Stimulated activated CD4-positive, alpha-beta T cell treated with anti-CD3 and anti-CD28 coated beads, Interleukin-12 subunit alpha, Interleukin-12 subunit beta, amount 100 ng/mL, for 24 hours (primary cell): ENCODE measurements at regions not wholly inside any gene's neighbourhood (a gene's known extent, or its start where the extent isn't known, plus 50 kb on each side); places are given as distances from the start of the nearest gene placed in this dataset.
"Not testable (repeated sequence)": the region's sequence is repeated elsewhere in the genome, so short reads cannot be mapped to it uniquely, and the experiment has no call there.

Experiments used
- DNase-seq, 2 experiments: peaks; one replicate each; pipeline ENCODE4 v3.0.0-alpha.2; 2020; ENCODE audit warnings: low read depth in 2 of 2

GRCh38 chr2:7846607-7847006 is 835.2 kb upstream of the ID2 start:
- no peak for DNase-seq

- no peak for DNase-seq
Observed at GRCh38 chr2:7847321-7847720, 834.5 kb upstream of the ID2 start.

- no peak for DNase-seq
Observed at GRCh38 chr2:7849027-7849426, 832.8 kb upstream of the ID2 start.

GRCh38 chr2:7849531-7849930 is 832.3 kb upstream of the ID2 start:
- DNase-seq, result no peak

- DNase-seq, result no peak
Observed at GRCh38 chr2:7852546-7852945, 829.3 kb upstream of the ID2 start.

GRCh38 chr2:7857904-7858303 is 824.0 kb upstream of the ID2 start:
- no peak for DNase-seq

GRCh38 chr2:7858624-7859023 is 823.2 kb upstream of the ID2 start:
- DNase-seq, result no peak

GRCh38 chr2:7860693-7861092 is 821.2 kb upstream of the ID2 start:
- DNase-seq, result no peak

GRCh38 chr2:7861910-7862702 is 819.8 kb upstream of the ID2 start:
- DNase-seq, result no peak

GRCh38 chr2:7866104-7866503 is 815.8 kb upstream of the ID2 start:
- DNase-seq, result no peak

- DNase-seq, result no peak
Observed at GRCh38 chr2:7866825-7867224, 815.0 kb upstream of the ID2 start.

GRCh38 chr2:7867867-7868266 is 814.0 kb upstream of the ID2 start:
- DNase-seq, result no peak

- no peak for DNase-seq
Observed at GRCh38 chr2:7868836-7869235, 813.0 kb upstream of the ID2 start.

- not testable (repeated sequence) for DNase-seq
Observed at GRCh38 chr2:7876445-7876844, 805.4 kb upstream of the ID2 start.

- DNase-seq, result not testable (repeated sequence)
Observed at GRCh38 chr2:7878266-7878665, 803.6 kb upstream of the ID2 start.

- no peak for DNase-seq
Observed at GRCh38 chr2:7878786-7879482, 802.9 kb upstream of the ID2 start.

GRCh38 chr2:7879483-7879835 is 802.4 kb upstream of the ID2 start:
- DNase-seq, result no peak

GRCh38 chr2:7880126-7880525 is 801.7 kb upstream of the ID2 start:
- no peak for DNase-seq

- DNase-seq, result no peak
Observed at GRCh38 chr2:7880566-7880965, 801.3 kb upstream of the ID2 start.

GRCh38 chr2:7881063-7881462 is 800.8 kb upstream of the ID2 start:
- no peak for DNase-seq

- no peak for DNase-seq
Observed at GRCh38 chr2:7881466-7881865, 800.4 kb upstream of the ID2 start.

GRCh38 chr2:7882296-7882695 is 799.6 kb upstream of the ID2 start:
- DNase-seq, result no peak

- DNase-seq, result no peak
Observed at GRCh38 chr2:7884338-7884737, 797.5 kb upstream of the ID2 start.

- DNase-seq, result no peak
Observed at GRCh38 chr2:7886666-7887065, 795.2 kb upstream of the ID2 start.
